ENCODE measurements at regions not wholly inside any gene's neighbourhood (a gene's known extent, or its start where the extent isn't known, plus 50 kb on each side); places are given as distances from the start of the nearest gene placed in this dataset.

DNA sequence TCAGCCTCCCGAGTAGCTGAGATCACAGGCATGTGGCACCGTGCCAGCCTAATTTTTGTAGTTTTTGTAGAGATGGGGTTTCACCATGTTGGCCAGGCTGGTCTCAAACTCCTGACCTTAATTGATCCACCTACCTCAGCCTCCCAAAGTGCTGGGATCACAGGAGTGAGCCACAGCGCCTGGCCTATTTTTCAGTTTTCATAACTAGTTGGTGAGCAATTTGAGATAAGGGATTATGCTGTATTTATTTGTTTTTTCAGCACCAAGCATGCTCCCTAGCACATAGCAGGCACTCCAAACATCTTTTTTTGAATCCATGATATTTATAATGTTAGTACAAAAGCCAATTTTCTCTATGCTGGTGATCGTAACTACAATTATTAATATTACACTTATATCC is 541.2 kb downstream of the SNAPC1 start:
- H3K4me1 ChIP-seq (ENCODE audit: control insufficient read depth, insufficient read depth, low read length), result no peaks in the 10 kb centered on the region
- no peak overlapping the region for H3K27ac ChIP-seq (ENCODE audit: low read length)
- no peaks in the 10 kb centered on the region for H3K36me3 ChIP-seq (ENCODE audit: control insufficient read depth in 2 of 2, insufficient read depth in 2 of 2, low read length in 2 of 2)
- H3K4me3 ChIP-seq (ENCODE audit: low read length in 2 of 2), result no peak overlapping the region
- peaks cover 0 to 6% of the 10 kb centered on the region in 2 donors for H3K9me3 ChIP-seq (ENCODE audit: control insufficient read depth in 2 of 2, low read length in 2 of 2)
- no peaks in the 10 kb centered on the region for H3K27me3 ChIP-seq (ENCODE audit: control insufficient read depth in 1 of 2, insufficient read depth in 2 of 2, low read length in 2 of 2)
- H3K9ac ChIP-seq (ENCODE audit: low read length in 2 of 2), result no peak overlapping the region

- Histone ChIP-seq H3K27ac (ENCODE audit: low read length) (no peak overlapping the region), H3K27me3 (ENCODE audit: control insufficient read depth in 1 of 2, insufficient read depth in 2 of 2, low read length in 2 of 2) (no peaks in the 10 kb centered on the region), H3K36me3 (ENCODE audit: control insufficient read depth in 2 of 2, insufficient read depth in 2 of 2, low read length in 2 of 2) (no peaks in the 10 kb centered on the region), H3K4me3 (ENCODE audit: low read length in 2 of 2) (no peak overlapping the region), H3K9me3 (ENCODE audit: control insufficient read depth in 2 of 2, low read length in 2 of 2) (peaks cover 0 to 9% of the 10 kb centered on the region in 2 donors), H3K9ac (ENCODE audit: low read length in 2 of 2) (no peak overlapping the region), H3K4me1 (ENCODE audit: control insufficient read depth, insufficient read depth, low read length) (no peaks in the 10 kb centered on the region)
Measured at GRCh38 chr14:62304257-62304656, 542.0 kb downstream of the SNAPC1 start.

DNA sequence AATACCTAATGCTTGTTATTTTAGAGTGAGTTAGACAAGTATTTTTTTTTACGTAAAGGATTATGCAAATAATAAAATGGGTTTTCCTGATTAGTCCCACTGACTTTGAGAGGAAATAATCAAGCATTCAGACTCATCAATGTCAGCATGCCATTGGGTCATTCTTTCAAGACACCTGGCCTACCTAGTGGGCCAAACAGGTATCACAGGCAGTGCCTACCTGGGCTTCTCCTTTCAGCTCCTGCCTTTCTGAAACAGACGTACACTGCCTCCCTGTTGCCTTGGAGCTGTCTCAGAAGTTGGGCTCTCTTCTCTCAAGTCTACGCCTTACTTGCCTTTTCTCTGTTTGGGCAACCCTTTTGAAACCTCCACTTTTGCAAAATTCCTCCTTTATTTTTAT is 545.6 kb downstream of the SNAPC1 start:
- H3K27ac ChIP-seq (ENCODE audit: low read length), result no peak overlapping the region
- no peak overlapping the region for H3K9ac ChIP-seq (ENCODE audit: low read length in 2 of 2)
- peaks cover 0 to 9% of the 10 kb centered on the region in 2 donors for H3K9me3 ChIP-seq (ENCODE audit: control insufficient read depth in 2 of 2, low read length in 2 of 2)
- H3K36me3 ChIP-seq (ENCODE audit: control insufficient read depth in 2 of 2, insufficient read depth in 2 of 2, low read length in 2 of 2), result no peaks in the 10 kb centered on the region
- H3K4me1 ChIP-seq (ENCODE audit: control insufficient read depth, insufficient read depth, low read length), result no peaks in the 10 kb centered on the region
- no peaks in the 10 kb centered on the region for H3K27me3 ChIP-seq (ENCODE audit: control insufficient read depth in 1 of 2, insufficient read depth in 2 of 2, low read length in 2 of 2)
- no peak overlapping the region for H3K4me3 ChIP-seq (ENCODE audit: low read length in 2 of 2)

- H3K36me3 ChIP-seq (ENCODE audit: control insufficient read depth in 2 of 2, insufficient read depth in 2 of 2, low read length in 2 of 2), result no peaks in the 10 kb centered on the region
- H3K4me1 ChIP-seq (ENCODE audit: control insufficient read depth, insufficient read depth, low read length), result no peaks in the 10 kb centered on the region
- H3K27me3 ChIP-seq (ENCODE audit: control insufficient read depth in 1 of 2, insufficient read depth in 2 of 2, low read length in 2 of 2), result no peaks in the 10 kb centered on the region
Measured at GRCh38 chr14:62308316-62308715, 546.1 kb downstream of the SNAPC1 start.

DNA sequence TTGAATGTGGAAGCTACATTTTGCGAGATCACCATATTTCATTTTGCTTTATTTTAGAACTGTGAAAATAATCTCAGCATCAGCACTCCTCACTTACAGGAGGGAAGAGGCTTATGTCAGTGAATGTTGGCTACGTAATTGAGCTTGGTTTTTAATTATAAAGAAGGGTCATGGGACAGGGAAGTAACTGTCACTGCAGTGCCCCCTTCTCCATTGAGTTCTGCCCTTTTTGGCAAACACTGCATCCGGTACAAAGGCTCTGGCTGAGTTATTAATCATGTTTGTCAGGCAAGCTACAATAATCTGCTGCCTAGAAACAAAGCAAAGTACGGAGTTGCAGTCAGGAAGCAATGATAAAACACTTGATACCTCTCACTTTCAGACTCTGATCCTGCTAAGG is 546.7 kb downstream of the SNAPC1 start:
- H3K4me3 ChIP-seq (ENCODE audit: low read length in 2 of 2), result no peak overlapping the region
- no peaks in the 10 kb centered on the region for H3K36me3 ChIP-seq (ENCODE audit: control insufficient read depth in 2 of 2, insufficient read depth in 2 of 2, low read length in 2 of 2)
- H3K9me3 ChIP-seq (ENCODE audit: control insufficient read depth in 2 of 2, low read length in 2 of 2), result peaks cover 0 to 9% of the 10 kb centered on the region in 2 donors
- no peaks in the 10 kb centered on the region for H3K4me1 ChIP-seq (ENCODE audit: control insufficient read depth, insufficient read depth, low read length)
- no peak overlapping the region for H3K9ac ChIP-seq (ENCODE audit: low read length in 2 of 2)
- H3K27ac ChIP-seq (ENCODE audit: low read length), result no peak overlapping the region
- no peaks in the 10 kb centered on the region for H3K27me3 ChIP-seq (ENCODE audit: control insufficient read depth in 1 of 2, insufficient read depth in 2 of 2, low read length in 2 of 2)

More at GRCh38 chr14:62308316-62308715, 546.1 kb downstream of the SNAPC1 start:
- Histone ChIP-seq H3K4me3 (ENCODE audit: low read length in 2 of 2) (no peak overlapping the region), H3K9ac (ENCODE audit: low read length in 2 of 2) (no peak overlapping the region), H3K27ac (ENCODE audit: low read length) (no peak overlapping the region), H3K9me3 (ENCODE audit: control insufficient read depth in 2 of 2, low read length in 2 of 2) (peaks cover 0 to 9% of the 10 kb centered on the region in 2 donors)

- Histone ChIP-seq H3K36me3 (ENCODE audit: control insufficient read depth in 2 of 2, insufficient read depth in 2 of 2, low read length in 2 of 2) (no peaks in the 10 kb centered on the region), H3K9ac (ENCODE audit: low read length in 2 of 2) (no peak overlapping the region), H3K4me1 (ENCODE audit: control insufficient read depth, insufficient read depth, low read length) (no peaks in the 10 kb centered on the region)
Measured at GRCh38 chr14:62313212-62313611, 551.0 kb downstream of the SNAPC1 start.

DNA sequence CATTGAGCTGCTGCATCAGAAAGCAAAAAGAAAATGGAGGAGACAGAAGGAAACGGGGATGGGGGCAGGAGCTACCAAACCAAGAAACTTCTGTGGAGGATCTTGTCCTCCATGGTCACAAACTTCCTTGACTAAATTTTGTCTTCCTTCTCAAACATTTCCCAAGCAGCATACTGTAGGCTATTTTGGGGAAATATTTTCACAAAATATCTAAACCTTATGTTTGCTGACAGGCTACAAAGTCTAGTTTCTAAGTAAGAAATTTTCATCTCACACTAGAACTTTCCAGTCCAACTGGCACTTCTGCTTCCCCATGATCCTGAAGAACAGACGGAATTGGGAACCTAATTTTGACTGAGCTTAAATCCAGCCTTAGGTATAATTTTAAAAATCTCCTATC is 552.0 kb downstream of the SNAPC1 start:
- Histone ChIP-seq H3K9me3 (ENCODE audit: control insufficient read depth in 2 of 2, low read length in 2 of 2) (no peaks in the 10 kb centered on the region), H3K27ac (ENCODE audit: low read length) (no peak overlapping the region), H3K4me1 (ENCODE audit: control insufficient read depth, insufficient read depth, low read length) (no peaks in the 10 kb centered on the region)

More at GRCh38 chr14:62313212-62313611, 551.0 kb downstream of the SNAPC1 start:
- H3K9me3 ChIP-seq (ENCODE audit: control insufficient read depth in 2 of 2, low read length in 2 of 2), result peaks cover 0 to 5% of the 10 kb centered on the region in 2 donors
- no peak overlapping the region for H3K27ac ChIP-seq (ENCODE audit: low read length)
- H3K4me3 ChIP-seq (ENCODE audit: low read length in 2 of 2), result no peak overlapping the region
- H3K27me3 ChIP-seq (ENCODE audit: control insufficient read depth in 1 of 2, insufficient read depth in 2 of 2, low read length in 2 of 2), result no peaks in the 10 kb centered on the region

DNA sequence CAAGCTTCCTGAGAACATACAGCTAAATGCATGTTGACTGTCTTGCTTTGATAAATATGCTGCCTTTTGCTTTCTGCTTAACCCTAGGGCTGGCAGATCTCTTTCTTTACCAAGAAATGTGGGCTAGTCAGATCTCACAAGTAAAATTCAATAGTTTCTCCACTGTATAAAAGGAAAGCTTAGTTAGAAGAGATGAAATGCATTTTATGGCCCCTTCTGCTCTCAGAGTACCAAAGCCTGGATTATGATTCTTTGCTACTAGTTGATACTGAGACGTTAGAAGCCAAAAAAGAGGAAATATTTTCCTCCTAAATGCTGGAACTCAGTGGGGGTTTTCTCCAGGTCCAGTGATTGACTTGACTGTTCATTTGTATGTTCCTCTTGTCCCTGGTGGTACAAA is 552.7 kb downstream of the SNAPC1 start:
- no peaks in the 10 kb centered on the region for H3K9me3 ChIP-seq (ENCODE audit: control insufficient read depth in 2 of 2, low read length in 2 of 2)
- no peak overlapping the region for H3K4me3 ChIP-seq (ENCODE audit: low read length in 2 of 2)
- no peak overlapping the region for H3K9ac ChIP-seq (ENCODE audit: low read length in 2 of 2)
- no peaks in the 10 kb centered on the region for H3K4me1 ChIP-seq (ENCODE audit: control insufficient read depth, insufficient read depth, low read length)
- H3K36me3 ChIP-seq (ENCODE audit: control insufficient read depth in 2 of 2, insufficient read depth in 2 of 2, low read length in 2 of 2), result no peaks in the 10 kb centered on the region
- no peaks in the 10 kb centered on the region for H3K27me3 ChIP-seq (ENCODE audit: control insufficient read depth in 1 of 2, insufficient read depth in 2 of 2, low read length in 2 of 2)
- H3K27ac ChIP-seq (ENCODE audit: low read length), result no peak overlapping the region

More for the DNA sequence above, 552.0 kb downstream of the SNAPC1 start:
- no peaks in the 10 kb centered on the region for H3K27me3 ChIP-seq (ENCODE audit: control insufficient read depth in 1 of 2, insufficient read depth in 2 of 2, low read length in 2 of 2)
- H3K4me3 ChIP-seq (ENCODE audit: low read length in 2 of 2), result no peak overlapping the region
- no peaks in the 10 kb centered on the region for H3K36me3 ChIP-seq (ENCODE audit: control insufficient read depth in 2 of 2, insufficient read depth in 2 of 2, low read length in 2 of 2)
- H3K9ac ChIP-seq (ENCODE audit: low read length in 2 of 2), result no peak overlapping the region

DNA sequence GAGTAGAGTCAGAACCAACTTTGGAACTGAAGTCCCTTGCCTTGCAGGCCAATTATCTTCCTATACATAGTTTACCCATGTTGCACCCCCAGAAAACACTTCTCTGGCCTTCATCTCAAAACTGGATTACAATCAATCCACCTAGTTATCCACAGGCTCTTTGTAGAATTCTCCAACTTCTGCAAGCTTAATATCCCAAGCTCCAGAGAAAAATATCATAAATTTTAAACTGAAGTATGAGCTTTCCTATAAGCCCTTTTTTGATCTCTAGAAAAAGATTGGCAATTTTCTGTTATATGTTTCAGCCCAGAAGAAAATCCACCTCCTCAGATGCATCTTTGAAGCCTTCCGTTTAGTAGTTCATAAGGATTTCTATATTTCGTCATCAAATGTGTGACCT is 553.4 kb downstream of the SNAPC1 start:
- Histone ChIP-seq H3K4me1 (ENCODE audit: control insufficient read depth, insufficient read depth, low read length) (no peaks in the 10 kb centered on the region), H3K27me3 (ENCODE audit: control insufficient read depth in 1 of 2, insufficient read depth in 2 of 2, low read length in 2 of 2) (no peaks in the 10 kb centered on the region), H3K9me3 (ENCODE audit: control insufficient read depth in 2 of 2, low read length in 2 of 2) (no peaks in the 10 kb centered on the region), H3K27ac (ENCODE audit: low read length) (no peak overlapping the region), H3K4me3 (ENCODE audit: low read length in 2 of 2) (no peak overlapping the region), H3K36me3 (ENCODE audit: control insufficient read depth in 2 of 2, insufficient read depth in 2 of 2, low read length in 2 of 2) (no peaks in the 10 kb centered on the region), H3K9ac (ENCODE audit: low read length in 2 of 2) (no peak overlapping the region)

GRCh38 chr14:62322216-62322615 is 560.0 kb downstream of the SNAPC1 start:
- no peak overlapping the region for H3K27ac ChIP-seq (ENCODE audit: low read length)
- H3K9me3 ChIP-seq (ENCODE audit: control insufficient read depth in 2 of 2, low read length in 2 of 2), result no peaks in the 10 kb centered on the region
- no peaks in the 10 kb centered on the region for H3K4me1 ChIP-seq (ENCODE audit: control insufficient read depth, insufficient read depth, low read length)
- no peaks in the 10 kb centered on the region for H3K36me3 ChIP-seq (ENCODE audit: control insufficient read depth in 2 of 2, insufficient read depth in 2 of 2, low read length in 2 of 2)
- no peak overlapping the region for H3K9ac ChIP-seq (ENCODE audit: low read length in 2 of 2)
- H3K4me3 ChIP-seq (ENCODE audit: low read length in 2 of 2), result no peak overlapping the region
- H3K27me3 ChIP-seq (ENCODE audit: control insufficient read depth in 1 of 2, insufficient read depth in 2 of 2, low read length in 2 of 2), result no peaks in the 10 kb centered on the region

DNA sequence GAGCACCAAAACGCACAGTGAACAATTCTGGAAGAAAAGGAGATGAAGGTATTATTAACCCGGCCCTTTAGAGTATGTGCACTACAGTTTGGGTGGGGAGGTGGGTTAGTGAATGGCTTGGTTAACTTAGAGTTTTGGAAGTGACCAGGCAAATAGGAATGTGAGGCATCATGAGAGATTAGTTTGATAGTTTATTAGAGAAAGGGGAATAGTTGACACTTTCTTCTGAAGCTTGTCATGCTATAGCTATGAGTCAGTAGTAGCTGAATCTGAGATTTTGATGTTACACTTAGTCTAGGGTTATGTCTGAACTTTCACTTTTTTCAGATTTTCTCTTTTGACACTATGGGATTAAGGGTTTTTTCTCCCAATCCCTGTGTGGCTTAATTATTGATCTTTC is 567.2 kb downstream of the SNAPC1 start:
- Histone ChIP-seq H3K27ac (ENCODE audit: low read length) (no peak overlapping the region), H3K9ac (ENCODE audit: low read length in 2 of 2) (no peak overlapping the region), H3K9me3 (ENCODE audit: control insufficient read depth in 2 of 2, low read length in 2 of 2) (no peaks in the 10 kb centered on the region)

More for the DNA sequence above, 567.2 kb downstream of the SNAPC1 start:
- Histone ChIP-seq H3K36me3 (ENCODE audit: control insufficient read depth in 2 of 2, insufficient read depth in 2 of 2, low read length in 2 of 2) (no peaks in the 10 kb centered on the region), H3K4me3 (ENCODE audit: low read length in 2 of 2) (no peak overlapping the region), H3K4me1 (ENCODE audit: control insufficient read depth, insufficient read depth, low read length) (no peaks in the 10 kb centered on the region), H3K27me3 (ENCODE audit: control insufficient read depth in 1 of 2, insufficient read depth in 2 of 2, low read length in 2 of 2) (no peaks in the 10 kb centered on the region)

All from stomach smooth muscle (tissue), 2 donors.